IMR-90 (cell line): ENCODE measurements at regions not wholly inside any gene's neighbourhood (a gene's known extent, or its start where the extent isn't known, plus 50 kb on each side); places are given as distances from the start of the nearest gene placed in this dataset.

Experiments
- ATAC-seq: fragments of 200-7000 bp; cut with Tn5 transposase; 2 replicates; pipeline ENCODE4 v1.9.1; 2020; ENCODE audit warnings: low read depth, mild to moderate bottlenecking, moderate library complexity
- BruUV-seq: library from RNA; stranded (reverse); fragments of 400-500 nt; replicated peaks from 2 replicates; lab custom pipeline; 2021; lab: Mats Ljungman, UMichigan
- CTCF ChIA-PET: fragments of 300-600 bp; formaldehyde crosslinking; extraction: SDS; loops from one replicate; lab custom pipeline; 2021; ENCODE audit warnings: antibody characterized with exemption; lab: Yijun Ruan, JAX
- POLR2A ChIA-PET: fragments of 300-600 bp; sonication (Branson Sonifier 250); formaldehyde crosslinking; loops from one replicate; lab custom pipeline; 2022; ENCODE audit warnings: antibody characterized with exemption; ENCODE audit not compliant: unreplicated experiment; lab: Charles Lee
- DNase-seq: peaks from one replicate; pipeline ENCODE4 v3.0.0; 2013
- H2AFZ ChIP-seq: replicated peaks from 2 replicates; pipeline ENCODE3; 2013; ENCODE audit warnings: low read length, mild to moderate bottlenecking; ENCODE audit not compliant: poor library complexity
- H2AK5ac ChIP-seq: 2 replicates; pipeline ENCODE4 v1.6.1; 2013; ENCODE audit warnings: low read depth, low read length, inconsistent platforms
- H2AK9ac ChIP-seq: replicated peaks from 2 replicates; pipeline ENCODE3; 2013; ENCODE audit warnings: mild to moderate bottlenecking, low read depth, low read length, moderate library complexity; ENCODE audit not compliant: poor library complexity
- H2BK120ac ChIP-seq: 2 replicates; pipeline ENCODE4 v1.6.1; 2013; ENCODE audit warnings: low read depth, low read length, inconsistent platforms
- H2BK15ac ChIP-seq: 3 replicates; pipeline ENCODE4 v1.6.1; 2013; ENCODE audit warnings: low read depth, low read length, inconsistent platforms
- H2BK20ac ChIP-seq: 2 replicates; pipeline ENCODE4 v1.6.1; 2013; ENCODE audit warnings: low read depth, mild to moderate bottlenecking, inconsistent platforms, low read length, moderate library complexity
- H2BK5ac ChIP-seq: 2 replicates; pipeline ENCODE4 v1.6.1; 2013; ENCODE audit warnings: mild to moderate bottlenecking, low read depth, low read length, inconsistent platforms; ENCODE audit not compliant: poor library complexity, severe bottlenecking
- H3K14ac ChIP-seq: replicated peaks from 2 replicates; pipeline ENCODE4 v1.6.1; 2013; ENCODE audit warnings: low read depth, low read length, inconsistent platforms
- H3K18ac ChIP-seq: 2 replicates; pipeline ENCODE4 v1.6.1; 2013; ENCODE audit warnings: low read depth, low read length, control low read depth
- H3K23ac ChIP-seq: 2 replicates; pipeline ENCODE4 v1.6.1; 2013; ENCODE audit warnings: low read depth, low read length, inconsistent platforms
- H3K27ac ChIP-seq: 2 replicates; pipeline ENCODE4 v1.5.1; 2013; ENCODE audit warnings: mild to moderate bottlenecking, control low read depth, low read length; ENCODE audit not compliant: insufficient read depth
- H3K27me3 ChIP-seq: 2 replicates; pipeline ENCODE4 v1.6.1; 2013; ENCODE audit warnings: low read length; ENCODE audit not compliant: control insufficient read depth, insufficient read depth
- H3K36me3 ChIP-seq: 2 replicates; pipeline ENCODE4 v1.6.1; 2013; ENCODE audit warnings: low read length, mixed read lengths; ENCODE audit not compliant: control insufficient read depth, insufficient read depth
- H3K4ac ChIP-seq: 2 replicates; pipeline ENCODE4 v1.6.1; 2013; ENCODE audit warnings: low read depth, low read length, inconsistent platforms
- H3K4me1 ChIP-seq: 2 replicates; pipeline ENCODE4 v1.6.1; 2013; ENCODE audit warnings: low read length, mixed read lengths; ENCODE audit not compliant: control insufficient read depth, insufficient read depth
- H3K4me2 ChIP-seq: 2 replicates; pipeline ENCODE4 v1.6.1; 2013; ENCODE audit warnings: low read depth, mild to moderate bottlenecking, control low read depth, low read length, moderate library complexity
- H3K4me3 ChIP-seq: 2 replicates; pipeline ENCODE4 v1.5.1; 2013; ENCODE audit warnings: low read depth, mild to moderate bottlenecking, control low read depth, low read length, moderate library complexity; ENCODE audit not compliant: insufficient read depth
- H3K56ac ChIP-seq: 2 replicates; pipeline ENCODE4 v1.6.1; 2013; ENCODE audit warnings: low read length, inconsistent platforms; ENCODE audit not compliant: insufficient read depth; ENCODE audit errors: extremely low read depth
- H3K79me1 ChIP-seq, 2 experiments: 2 replicates each; pipeline ENCODE4 v1.6.1; 2013; ENCODE audit warnings: low read length in 2 of 2, inconsistent platforms in 1 of 2, low read depth in 1 of 2
- H3K9ac ChIP-seq: 2 replicates; pipeline ENCODE4 v1.6.1; 2013; ENCODE audit warnings: low read depth, low read length, control low read depth
- H3K9me1 ChIP-seq: 2 replicates; pipeline ENCODE4 v1.6.1; 2013; ENCODE audit warnings: low read length, inconsistent platforms; ENCODE audit not compliant: insufficient read depth
- H3K9me3 ChIP-seq: 2 replicates; pipeline ENCODE4 v1.6.1; 2013; ENCODE audit warnings: low read length; ENCODE audit not compliant: control insufficient read depth, insufficient read depth
- H4K20me1 ChIP-seq: 2 replicates; pipeline ENCODE4 v1.6.1; 2013; ENCODE audit warnings: low read length, inconsistent platforms; ENCODE audit not compliant: insufficient read depth
- H4K5ac ChIP-seq: 2 replicates; pipeline ENCODE4 v1.6.1; 2013; ENCODE audit warnings: mild to moderate bottlenecking, low read depth, low read length, control low read depth
- H4K8ac ChIP-seq, 2 experiments: 2 replicates each; pipeline ENCODE4 v1.6.1; 2013; ENCODE audit warnings: low read depth in 2 of 2, low read length in 2 of 2, control low read depth in 1 of 2, inconsistent platforms in 1 of 2
- H4K91ac ChIP-seq: 2 replicates; pipeline ENCODE4 v1.6.1; 2013; ENCODE audit warnings: low read depth, low read length, inconsistent platforms; ENCODE audit not compliant: insufficient read depth
- BHLHE40 ChIP-seq: fragments of 150-350 bp; IDR thresholded peaks from 2 replicates; pipeline ENCODE4 v1.6.1; 2016; ENCODE audit warnings: mild to moderate bottlenecking, low read depth, low read length
- CEBPB ChIP-seq: IDR thresholded peaks from 2 replicates; pipeline ENCODE4 v1.6.1; 2012; ENCODE audit warnings: low read depth, low read length, improper control_type of control experiment
- CHD1 ChIP-seq: IDR thresholded peaks from 2 replicates; pipeline ENCODE4 v1.6.1; 2012; ENCODE audit warnings: low read depth, low read length, improper control_type of control experiment
- CTCF ChIP-seq: conservative IDR thresholded peaks from 2 replicates; pipeline ENCODE4 v1.5.1; 2012; ENCODE audit warnings: mild to moderate bottlenecking, low read depth, low read length, improper control_type of control experiment
- ELK1 ChIP-seq: fragments of 150-350 bp; IDR thresholded peaks from 2 replicates; pipeline ENCODE4 v1.6.1; 2016; ENCODE audit warnings: low read depth, mild to moderate bottlenecking, low read length, moderate library complexity, borderline replicate concordance
- FOS ChIP-seq: fragments of 150-350 bp; IDR thresholded peaks from 2 replicates; pipeline ENCODE4 v1.6.1; 2016; ENCODE audit warnings: low read depth, low read length
- MAFK ChIP-seq: IDR thresholded peaks from 2 replicates; pipeline ENCODE4 v1.6.1; 2012; ENCODE audit warnings: low read depth, low read length, improper control_type of control experiment
- MAZ ChIP-seq: IDR thresholded peaks from 2 replicates; pipeline ENCODE4 v1.6.1; 2012; ENCODE audit warnings: low read depth, mild to moderate bottlenecking, low read length, improper control_type of control experiment, moderate library complexity, borderline replicate concordance
- MXI1 ChIP-seq: IDR thresholded peaks from 2 replicates; pipeline ENCODE4 v1.6.1; 2012; ENCODE audit warnings: low read depth, mild to moderate bottlenecking, low read length, moderate library complexity, borderline replicate concordance
- NFE2L2 ChIP-seq: fragments of 150-350 bp; IDR thresholded peaks from 2 replicates; pipeline ENCODE4 v1.6.1; 2016; ENCODE audit warnings: low read depth, mild to moderate bottlenecking, low read length
- POLR2A ChIP-seq: IDR thresholded peaks from 2 replicates; pipeline ENCODE4 v1.6.1; 2012; ENCODE audit warnings: mild to moderate bottlenecking, low read depth, low read length
- RAD21 ChIP-seq: IDR thresholded peaks from 2 replicates; pipeline ENCODE4 v1.6.1; 2012; ENCODE audit warnings: low read length, improper control_type of control experiment
- RCOR1 ChIP-seq: IDR thresholded peaks from 2 replicates; pipeline ENCODE4 v1.6.1; 2012; ENCODE audit warnings: mild to moderate bottlenecking, low read length, improper control_type of control experiment; ENCODE audit not compliant: insufficient replicate concordance
- RFX5 ChIP-seq: IDR thresholded peaks from 2 replicates; pipeline ENCODE4 v1.8.0; 2012; ENCODE audit warnings: low read depth, mild to moderate bottlenecking, low read length, moderate library complexity
- SMC3 ChIP-seq: fragments of 150-350 bp; IDR thresholded peaks from 2 replicates; pipeline ENCODE4 v1.6.1; 2016; ENCODE audit warnings: low read depth, mild to moderate bottlenecking, antibody characterized with exemption, low read length, moderate library complexity
- WGBS, 2 experiments: methylation state at CpG; one replicate each; pipeline versions ENCODE4 v1.1.5 to v1.1.7; 2013; ENCODE audit warnings: missing lambda C conversion rate in 2 of 2; ENCODE audit not compliant: insufficient read length in 1 of 2; ENCODE audit errors: extremely low coverage in 2 of 2; 5-methylcytosine and 5-hydroxymethylcytosine counted together
- dilution Hi-C: fragments of 300-500 bp; cut with HindIII; formaldehyde crosslinking; loops from one replicate; pipeline ENCODE4 v1.14.3; 2018; ENCODE audit warnings: low sequenced_read_pairs; ENCODE audit not compliant: unreplicated experiment
- in situ Hi-C: fragments of 300-500 bp; cut with MboI; formaldehyde crosslinking; loops from 3 replicates; pipeline ENCODE4 v1.14.3; 2019; ENCODE audit warnings: low sequenced_read_pairs, inconsistent platforms, mixed read lengths
- intact Hi-C: fragments of 100-400 bp; cut with micrococcal nuclease; formaldehyde crosslinking; loops from 2 replicates; pipeline ENCODE4 v1.10.0; 2022
- TF ChIP-seq, protein P1 (sequence below): fragments of 150-350 bp; IDR thresholded peaks from 2 replicates; pipeline ENCODE4 v1.6.1; 2017; ENCODE audit warnings: mild to moderate bottlenecking, antibody characterized with exemption, low read length, low read depth

DNA sequence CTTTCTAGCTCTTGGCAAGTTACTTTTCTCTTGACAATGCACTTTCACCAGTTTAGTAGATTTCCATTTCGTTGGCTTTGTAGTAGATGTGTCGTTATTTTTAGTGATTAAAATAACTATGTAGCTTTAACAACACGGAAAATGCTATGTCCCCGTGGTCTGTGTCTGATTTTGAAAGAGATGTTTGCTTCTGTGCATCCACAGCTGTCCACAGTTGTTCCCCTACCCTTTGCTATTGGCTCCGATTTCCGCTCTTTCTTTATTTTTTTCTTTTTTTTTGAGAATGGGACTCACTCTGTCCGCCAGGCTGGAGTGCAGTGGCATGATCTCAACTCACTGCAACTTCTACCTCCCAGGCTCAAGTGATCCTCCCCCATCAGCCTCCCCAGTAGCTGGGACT is 533.9 kb downstream of the IRX1 start:
- POLR2A ChIA-PET: no interaction called here
- Histone ChIP-seq H4K20me1 (no peaks in the 10 kb centered on the region), H2BK20ac (no peak overlapping the region), H3K9ac (no peak overlapping the region), H4K91ac (no peak overlapping the region), H3K4ac (no peak overlapping the region), H3K14ac (no peak overlapping the region), H3K4me2 (no peak overlapping the region), H2AK5ac (no peak overlapping the region), H3K23ac (no peak overlapping the region), H3K36me3 (no peaks in the 10 kb centered on the region), H3K9me3 (peaks cover 25% of the 10 kb centered on the region), H3K18ac (no peak overlapping the region), H2BK120ac (no peak overlapping the region), H3K27ac (no peak overlapping the region), H2AFZ (no peak overlapping the region), H3K4me1 (no peaks in the 10 kb centered on the region), H3K9me1 (no peaks in the 10 kb centered on the region), H2BK15ac (no peak overlapping the region), H4K5ac (no peak overlapping the region), H2BK5ac (no peak overlapping the region), H4K8ac (no peak overlapping the region), H3K79me1 (no peaks in the 10 kb centered on the region), H3K4me3 (no peak overlapping the region), H3K56ac (no peak overlapping the region; the same call in 1 of the 2 replicates), H3K27me3 (no peaks in the 10 kb centered on the region), H2AK9ac (no peak overlapping the region)
- BruUV-seq: no TSS peak
- dilution Hi-C loops (no loop called here), in situ Hi-C loops (no loop called here), intact Hi-C loops (no loop called here)
- ATAC-seq (no peak), DNase-seq (no peak)
- CTCF ChIA-PET: no interaction called here
- 100% methylated on average over 2 of the region's 7 CpGs; no CpG with 5 or more reads in 1 of the 2 experiments for WGBS, 2 experiments
- TF ChIP-seq CEBPB (no peak), MXI1 (no peak), SMC3 (no peak), CHD1 (no peak), MAZ (no peak), MAFK (no peak), FOS (no peak), RFX5 (no peak), CTCF (no peak), NFE2L2 (no peak), POLR2A (no peak), RCOR1 (no peak), ELK1 (no peak), RAD21 (no peak), BHLHE40 (no peak)
- TF ChIP-seq, protein P1, sequence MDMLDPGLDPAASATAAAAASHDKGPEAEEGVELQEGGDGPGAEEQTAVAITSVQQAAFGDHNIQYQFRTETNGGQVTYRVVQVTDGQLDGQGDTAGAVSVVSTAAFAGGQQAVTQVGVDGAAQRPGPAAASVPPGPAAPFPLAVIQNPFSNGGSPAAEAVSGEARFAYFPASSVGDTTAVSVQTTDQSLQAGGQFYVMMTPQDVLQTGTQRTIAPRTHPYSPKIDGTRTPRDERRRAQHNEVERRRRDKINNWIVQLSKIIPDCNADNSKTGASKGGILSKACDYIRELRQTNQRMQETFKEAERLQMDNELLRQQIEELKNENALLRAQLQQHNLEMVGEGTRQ: no peak
